Upper lobe of left lung (tissue), 4 donors: ENCODE measurements at regions not wholly inside any gene's neighbourhood (a gene's known extent, or its start where the extent isn't known, plus 50 kb on each side); places are given as distances from the start of the nearest gene placed in this dataset.

Source experiments
- CTCF ChIP-seq, 6 experiments: fragments of 450-650 bp in 4 of 6; fragments of 200-600 bp in 2 of 6; sonication (generic) in 2 of 6; IDR thresholded peaks; one replicate each; pipeline ENCODE4 v1.5.1; 2016 to 2019; ENCODE audit warnings: antibody characterized with exemption in 6 of 6
- POLR2A ChIP-seq, 4 donors: fragments of 450-650 bp; IDR thresholded peaks; one replicate each; pipeline ENCODE4 v1.5.1; 2016 to 2017; ENCODE audit warnings: antibody characterized with exemption in 4 of 4, mild to moderate bottlenecking in 2 of 4

DNA sequence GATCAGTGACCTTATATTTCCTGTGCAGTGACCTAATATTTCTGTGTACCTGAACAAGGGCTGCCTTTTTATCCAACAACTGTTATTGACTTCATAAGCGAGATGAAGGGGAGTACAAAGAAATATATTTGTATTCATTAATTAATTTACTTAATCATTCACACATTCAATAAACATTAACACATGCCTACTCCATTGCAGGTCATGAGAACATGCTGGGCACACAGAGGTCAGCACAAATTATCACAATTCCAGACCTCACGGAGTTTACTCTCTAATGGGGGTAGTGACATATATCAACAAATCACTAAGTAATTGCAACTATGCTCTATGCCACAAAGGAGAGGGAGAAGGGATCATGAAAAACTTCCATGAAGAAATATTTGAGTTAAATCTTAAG lies 614.6 kb downstream of the TOX3 start:
- no peak for TF ChIP-seq CTCF (IDR thresholded peaks at IDR 0.05)
- no peak for TF ChIP-seq POLR2A (IDR thresholded peaks at IDR 0.05)
